H1 (cell line): ENCODE measurements at regions not wholly inside any gene's neighbourhood (a gene's known extent, or its start where the extent isn't known, plus 50 kb on each side); places are given as distances from the start of the nearest gene placed in this dataset.

ENCODE experiments used
- CHD1 ChIP-seq: IDR thresholded peaks from 2 replicates; pipeline ENCODE4 v1.6.1; 2012; ENCODE audit warnings: low read depth, low read length, improper control_type of control experiment
- SIN3A ChIP-seq, 2 experiments: IDR thresholded peaks in 1 of 2; conservative IDR thresholded peaks in 1 of 2; 2 replicates each; pipeline ENCODE4 v1.6.1; 2011 to 2012; ENCODE audit warnings: low read length in 2 of 2, improper control_type of control experiment in 1 of 2, low read depth in 1 of 2, mild to moderate bottlenecking in 1 of 2
- TEAD4 ChIP-seq: IDR thresholded peaks from 2 replicates; pipeline ENCODE4 v1.6.1; 2012; ENCODE audit warnings: low read depth, low read length, inconsistent platforms, mixed read lengths
- TF ChIP-seq, protein P1 (sequence below), 3 experiments: IDR thresholded peaks; 1 replicate in 2 of 3; 2 replicates in 1 of 3; pipeline versions ENCODE4 v1.5.1 to v1.6.1; 2011; ENCODE audit warnings: low read length in 3 of 3, mild to moderate bottlenecking in 3 of 3, inconsistent platforms in 2 of 3, low read depth in 1 of 3, moderate library complexity in 1 of 3; ENCODE audit not compliant: insufficient read depth in 1 of 3; ENCODE audit errors: control extremely low read depth in 1 of 3

DNA sequence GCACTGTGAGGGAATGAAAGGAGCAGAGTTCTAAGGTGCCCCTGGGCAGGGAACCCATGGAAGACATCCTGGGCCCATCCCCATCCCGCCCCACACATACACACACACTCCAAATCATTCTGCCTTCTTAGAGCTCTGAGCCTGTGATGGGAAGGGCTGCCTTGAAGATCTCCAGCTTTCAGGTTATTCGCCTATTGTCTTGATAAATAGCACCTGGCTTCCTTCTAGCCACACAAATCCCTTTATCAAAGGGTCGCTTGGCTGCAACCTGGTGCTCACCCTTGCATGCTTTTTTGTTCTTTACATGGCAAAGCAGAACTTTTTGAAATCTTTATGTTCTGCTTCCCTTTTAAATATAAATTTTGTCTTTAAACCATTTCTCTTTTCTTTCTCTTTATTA lies 112.2 kb upstream of the TMTC1 start:
- TF ChIP-seq CHD1: no peak
- no peak for TF ChIP-seq SIN3A (conservative IDR thresholded peaks at IDR 0.05 in 1 of 2, IDR thresholded peaks at IDR 0.05 in 1 of 2; ENCODE audit: low read depth in 1 of 2, low read length in 2 of 2)
- TF ChIP-seq, protein P1, sequence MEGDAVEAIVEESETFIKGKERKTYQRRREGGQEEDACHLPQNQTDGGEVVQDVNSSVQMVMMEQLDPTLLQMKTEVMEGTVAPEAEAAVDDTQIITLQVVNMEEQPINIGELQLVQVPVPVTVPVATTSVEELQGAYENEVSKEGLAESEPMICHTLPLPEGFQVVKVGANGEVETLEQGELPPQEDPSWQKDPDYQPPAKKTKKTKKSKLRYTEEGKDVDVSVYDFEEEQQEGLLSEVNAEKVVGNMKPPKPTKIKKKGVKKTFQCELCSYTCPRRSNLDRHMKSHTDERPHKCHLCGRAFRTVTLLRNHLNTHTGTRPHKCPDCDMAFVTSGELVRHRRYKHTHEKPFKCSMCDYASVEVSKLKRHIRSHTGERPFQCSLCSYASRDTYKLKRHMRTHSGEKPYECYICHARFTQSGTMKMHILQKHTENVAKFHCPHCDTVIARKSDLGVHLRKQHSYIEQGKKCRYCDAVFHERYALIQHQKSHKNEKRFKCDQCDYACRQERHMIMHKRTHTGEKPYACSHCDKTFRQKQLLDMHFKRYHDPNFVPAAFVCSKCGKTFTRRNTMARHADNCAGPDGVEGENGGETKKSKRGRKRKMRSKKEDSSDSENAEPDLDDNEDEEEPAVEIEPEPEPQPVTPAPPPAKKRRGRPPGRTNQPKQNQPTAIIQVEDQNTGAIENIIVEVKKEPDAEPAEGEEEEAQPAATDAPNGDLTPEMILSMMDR (IDR thresholded peaks at IDR 0.05; ENCODE audit: control extremely low read depth in 1 of 3, insufficient read depth in 1 of 3, low read depth in 1 of 3, low read length in 3 of 3): no peak
- TF ChIP-seq TEAD4: no peak
